A549 (cell line): ENCODE measurements at regions not wholly inside any gene's neighbourhood (a gene's known extent, or its start where the extent isn't known, plus 50 kb on each side); places are given as distances from the start of the nearest gene placed in this dataset.

Source experiments
- ATAC-seq, 2 experiments: fragments of 200-7000 bp in 1 of 2; fragments of >200 bp in 1 of 2; cut with Nextera tagmentation in 1 of 2; cut with Tn5 transposase in 1 of 2; 3 replicates each; pipeline versions ENCODE4 v1.8.0 to v1.9.1; 2018 to 2020; ENCODE audit warnings: mild to moderate bottlenecking in 1 of 2, moderate library complexity in 1 of 2
- CTCF ChIA-PET: fragments of 300-600 bp; sonication (Branson Sonifier 250); formaldehyde crosslinking; extraction: SDS; loops from one replicate; lab custom pipeline; 2021; ENCODE audit warnings: antibody characterized with exemption, inconsistent platforms; lab: Yijun Ruan, JAX
- POLR2A ChIA-PET: fragments of 350-600 bp; formaldehyde crosslinking; extraction: SDS; loops from one replicate; lab custom pipeline; 2021; ENCODE audit warnings: antibody characterized with exemption, inconsistent platforms; lab: Yijun Ruan, JAX
- DNase-seq, 2 experiments: peaks; one replicate each; pipeline versions ENCODE4 v3.0.0 to v3.0.0-alpha.2; 2011 to 2016; ENCODE audit warnings: low read depth in 1 of 2, low spot score in 1 of 2
- FAIRE-seq: peaks from 2 replicates; lab custom pipeline; 2011; peaks lifted over from hg19 to GRCh38; lab: Jason Lieb, UNC
- H3K27ac ChIP-seq, 2 experiments: fragments of >200 bp; sonication (Bioruptor Twin); formaldehyde crosslinking; 3 replicates each; pipeline ENCODE4 v1.5.1; 2016 to 2017
- H3K4me1 ChIP-seq: fragments of >200 bp; sonication (Bioruptor Twin); formaldehyde crosslinking; 3 replicates; pipeline ENCODE4 v1.6.1; 2016
- H3K4me2 ChIP-seq: fragments of >200 bp; sonication (Bioruptor Twin); formaldehyde crosslinking; 3 replicates; pipeline ENCODE4 v1.6.1; 2016
- H3K4me3 ChIP-seq: fragments of >200 bp; sonication (Bioruptor Twin); formaldehyde crosslinking; 3 replicates; pipeline ENCODE4 v1.5.1; 2016
- H3K9me3 ChIP-seq: fragments of >200 bp; sonication (Bioruptor Twin); formaldehyde crosslinking; 3 replicates; pipeline ENCODE4 v1.6.1; 2016
- EHMT2 ChIP-seq: fragments of 200-600 bp; sonication (generic); IDR thresholded peaks from 2 replicates; pipeline ENCODE4 v1.6.1; 2016; ENCODE audit warnings: antibody characterized with exemption, low read depth, mild to moderate bottlenecking, moderate library complexity
- HOXA7 ChIP-seq: fragments of 250-450 bp; sonication (Bioruptor Pico); IDR thresholded peaks from 2 replicates; pipeline ENCODE4 v1.5.0; 2020; ENCODE audit warnings: mild to moderate bottlenecking, moderate library complexity
- HOXB13 ChIP-seq: fragments of 250-450 bp; sonication (Bioruptor Pico); IDR thresholded peaks from 2 replicates; pipeline ENCODE4 v1.5.0; 2020; ENCODE audit warnings: low read depth, mild to moderate bottlenecking, moderate library complexity
- MAFK ChIP-seq: fragments of 450-650 bp; IDR thresholded peaks from 2 replicates; pipeline ENCODE4 v1.6.1; 2014; ENCODE audit not compliant: partially characterized antibody
- MYC ChIP-seq: IDR thresholded peaks from 2 replicates; pipeline ENCODE4 v1.6.1; 2012; ENCODE audit warnings: mild to moderate bottlenecking, inconsistent platforms, low read length, improper control_type of control experiment, borderline replicate concordance
- NFE2L2 ChIP-seq: fragments of 150-350 bp; conservative IDR thresholded peaks from 2 replicates; pipeline ENCODE4 v1.6.1; 2014; ENCODE audit warnings: low read length
- NPAS2 ChIP-seq: fragments of 250-450 bp; sonication (Bioruptor Pico); IDR thresholded peaks from 2 replicates; pipeline ENCODE4 v1.8.0; 2022; ENCODE audit warnings: mild to moderate bottlenecking, moderate library complexity, borderline replicate concordance
- WGBS: methylation state at CpG from one replicate; pipeline ENCODE4 v1.1.6; 2017; ENCODE audit errors: missing lambda C conversion rate; 5-methylcytosine and 5-hydroxymethylcytosine counted together
- TF ChIP-seq, protein P1 (sequence below): IDR thresholded peaks from 2 replicates; pipeline ENCODE4 v1.6.1; 2012
- TF ChIP-seq, protein P2 (sequence below): fragments of 450-650 bp; IDR thresholded peaks from 2 replicates; pipeline ENCODE4 v1.6.1; 2014; ENCODE audit warnings: antibody characterized with exemption
- TF ChIP-seq, protein P3 (sequence below): fragments of >200 bp; sonication (Bioruptor Twin); formaldehyde crosslinking; IDR thresholded peaks from 3 replicates; pipeline ENCODE4 v1.5.1; 2016
- TF ChIP-seq, protein P4 (sequence below): fragments of 150-350 bp; IDR thresholded peaks from 2 replicates; pipeline ENCODE4 v1.6.1; 2014; ENCODE audit warnings: low read depth, mild to moderate bottlenecking, low read length

DNA sequence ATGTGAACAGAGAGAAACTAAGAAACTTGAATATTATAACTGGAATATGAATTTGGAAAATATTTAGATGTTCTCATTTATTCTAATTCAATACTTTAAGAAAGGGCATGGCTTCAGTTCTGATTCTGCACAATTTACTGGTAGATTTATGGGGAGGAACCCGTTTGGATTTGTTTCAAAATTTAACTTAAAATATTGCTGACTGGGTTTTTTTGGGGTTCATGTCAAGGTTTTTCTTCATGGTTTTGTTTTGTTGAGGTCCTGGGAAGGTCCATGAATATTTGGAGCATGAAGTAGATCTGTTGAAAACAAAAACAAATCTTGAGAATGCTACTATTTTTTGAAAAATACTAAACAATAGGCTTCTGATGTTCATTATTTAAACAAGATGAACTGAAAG is 214.7 kb downstream of the PIK3R1 start:
- TF ChIP-seq NPAS2 (CRISPR knock-in tag) (no peak), MAFK (peak; percentile 91), HOXB13 (no peak), NFE2L2 (no peak)
- TF ChIP-seq, protein P1, sequence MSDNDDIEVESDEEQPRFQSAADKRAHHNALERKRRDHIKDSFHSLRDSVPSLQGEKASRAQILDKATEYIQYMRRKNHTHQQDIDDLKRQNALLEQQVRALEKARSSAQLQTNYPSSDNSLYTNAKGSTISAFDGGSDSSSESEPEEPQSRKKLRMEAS, result no peak
- TF ChIP-seq, protein P2, sequence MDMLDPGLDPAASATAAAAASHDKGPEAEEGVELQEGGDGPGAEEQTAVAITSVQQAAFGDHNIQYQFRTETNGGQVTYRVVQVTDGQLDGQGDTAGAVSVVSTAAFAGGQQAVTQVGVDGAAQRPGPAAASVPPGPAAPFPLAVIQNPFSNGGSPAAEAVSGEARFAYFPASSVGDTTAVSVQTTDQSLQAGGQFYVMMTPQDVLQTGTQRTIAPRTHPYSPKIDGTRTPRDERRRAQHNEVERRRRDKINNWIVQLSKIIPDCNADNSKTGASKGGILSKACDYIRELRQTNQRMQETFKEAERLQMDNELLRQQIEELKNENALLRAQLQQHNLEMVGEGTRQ, result no peak
- TF ChIP-seq, protein P3, sequence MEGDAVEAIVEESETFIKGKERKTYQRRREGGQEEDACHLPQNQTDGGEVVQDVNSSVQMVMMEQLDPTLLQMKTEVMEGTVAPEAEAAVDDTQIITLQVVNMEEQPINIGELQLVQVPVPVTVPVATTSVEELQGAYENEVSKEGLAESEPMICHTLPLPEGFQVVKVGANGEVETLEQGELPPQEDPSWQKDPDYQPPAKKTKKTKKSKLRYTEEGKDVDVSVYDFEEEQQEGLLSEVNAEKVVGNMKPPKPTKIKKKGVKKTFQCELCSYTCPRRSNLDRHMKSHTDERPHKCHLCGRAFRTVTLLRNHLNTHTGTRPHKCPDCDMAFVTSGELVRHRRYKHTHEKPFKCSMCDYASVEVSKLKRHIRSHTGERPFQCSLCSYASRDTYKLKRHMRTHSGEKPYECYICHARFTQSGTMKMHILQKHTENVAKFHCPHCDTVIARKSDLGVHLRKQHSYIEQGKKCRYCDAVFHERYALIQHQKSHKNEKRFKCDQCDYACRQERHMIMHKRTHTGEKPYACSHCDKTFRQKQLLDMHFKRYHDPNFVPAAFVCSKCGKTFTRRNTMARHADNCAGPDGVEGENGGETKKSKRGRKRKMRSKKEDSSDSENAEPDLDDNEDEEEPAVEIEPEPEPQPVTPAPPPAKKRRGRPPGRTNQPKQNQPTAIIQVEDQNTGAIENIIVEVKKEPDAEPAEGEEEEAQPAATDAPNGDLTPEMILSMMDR, result no peak
- WGBS, result 5% methylated on average over 1 of the region's 1 CpG
- no peak for FAIRE-seq
- peaks cover 14% of the 10 kb centered on the region for H3K4me1 ChIP-seq
- ATAC-seq, result no peak
- no peak overlapping the region for H3K4me3 ChIP-seq
- no peak overlapping the region for H3K27ac ChIP-seq
- ChIA-PET CTCF (interaction anchor here (0.6 kb wide), 1 partner anchor 271 kb away, joined by 3 read pairs; no protein-coding TSS in a partner anchor), POLR2A (no interaction called here)
- no peak overlapping the region for H3K4me2 ChIP-seq
- no peaks in the 10 kb centered on the region for H3K9me3 ChIP-seq
- no peak for DNase-seq

DNA sequence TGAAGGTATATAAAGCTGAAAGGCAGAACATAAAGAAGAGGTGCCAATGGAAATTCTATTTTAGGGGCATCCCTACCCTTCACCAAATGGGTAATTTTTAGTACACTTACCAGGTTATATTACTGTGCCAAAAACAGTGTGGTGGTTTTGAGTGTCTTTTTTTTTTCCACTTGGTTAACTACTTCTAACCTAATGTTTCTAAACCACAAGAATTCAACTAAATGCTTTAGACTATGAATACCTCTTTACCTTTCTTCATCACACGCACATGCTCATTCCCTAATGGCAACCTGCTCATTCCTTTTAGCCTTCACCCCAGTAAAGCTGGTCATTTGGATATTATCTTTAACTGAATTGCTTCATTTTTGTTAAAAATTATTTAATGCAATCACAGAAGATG is 215.6 kb downstream of the PIK3R1 start:
- TF ChIP-seq MYC (no peak), EHMT2 (no peak)
- TF ChIP-seq, protein P3, result no peak
- TF ChIP-seq, protein P4, sequence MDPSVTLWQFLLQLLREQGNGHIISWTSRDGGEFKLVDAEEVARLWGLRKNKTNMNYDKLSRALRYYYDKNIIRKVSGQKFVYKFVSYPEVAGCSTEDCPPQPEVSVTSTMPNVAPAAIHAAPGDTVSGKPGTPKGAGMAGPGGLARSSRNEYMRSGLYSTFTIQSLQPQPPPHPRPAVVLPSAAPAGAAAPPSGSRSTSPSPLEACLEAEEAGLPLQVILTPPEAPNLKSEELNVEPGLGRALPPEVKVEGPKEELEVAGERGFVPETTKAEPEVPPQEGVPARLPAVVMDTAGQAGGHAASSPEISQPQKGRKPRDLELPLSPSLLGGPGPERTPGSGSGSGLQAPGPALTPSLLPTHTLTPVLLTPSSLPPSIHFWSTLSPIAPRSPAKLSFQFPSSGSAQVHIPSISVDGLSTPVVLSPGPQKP, result no peak
- H3K9me3 ChIP-seq, result no peaks in the 10 kb centered on the region
- WGBS, result 92% methylated on average over 1 of the region's 1 CpG
- CTCF ChIA-PET, result interaction anchor here (1.2 to 1.4 kb wide), 2 partner anchors 11 to 12 kb away, joined by 3 to 4 read pairs; no protein-coding TSS in a partner anchor
- H3K4me3 ChIP-seq, result no peak overlapping the region
- H3K27ac ChIP-seq, result no peak overlapping the region
- POLR2A ChIA-PET, result no interaction called here
- DNase-seq (no peak), ATAC-seq (no peak), FAIRE-seq (no peak)
- H3K4me1 ChIP-seq, result peaks cover 14% of the 10 kb centered on the region
- H3K4me2 ChIP-seq, result no peak overlapping the region

DNA sequence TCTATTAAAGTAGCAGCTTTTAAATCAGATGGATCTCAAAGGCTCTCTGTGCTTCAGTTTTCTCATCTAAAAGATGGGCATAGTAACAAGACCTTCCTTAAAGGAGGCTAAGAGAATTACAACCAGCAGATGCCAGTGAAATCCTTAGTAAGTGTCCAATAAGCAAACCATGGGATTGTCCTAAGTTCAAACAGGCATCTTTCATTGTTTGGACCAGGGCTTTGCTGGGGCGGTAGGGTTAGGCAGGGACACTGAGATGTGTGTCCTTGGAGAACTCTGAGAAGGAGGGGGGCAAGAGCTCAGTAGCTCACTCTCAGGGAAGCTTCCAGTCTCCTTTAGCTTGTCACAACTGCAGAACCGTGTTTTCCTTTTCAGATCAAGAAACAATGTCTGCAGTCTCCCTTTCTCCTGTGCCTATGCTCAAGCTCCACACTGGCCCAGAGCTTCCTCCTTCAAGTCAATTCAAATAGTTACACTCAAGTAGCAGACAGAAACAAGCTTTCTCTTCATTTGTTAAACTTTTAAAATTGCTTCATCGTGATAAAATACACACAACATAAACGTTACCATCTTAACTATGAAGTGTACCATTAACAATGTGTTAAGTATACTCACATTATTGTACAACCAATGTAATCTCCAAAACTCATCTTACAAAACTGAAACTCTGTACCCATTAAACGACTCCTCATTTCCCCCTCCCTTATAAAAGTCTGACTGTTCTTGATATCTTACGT is 216.2 kb downstream of the PIK3R1 start:
- peaks cover 14% of the 10 kb centered on the region for H3K4me1 ChIP-seq
- 72% methylated on average over 6 of the region's 6 CpGs for WGBS
- no peaks in the 10 kb centered on the region for H3K9me3 ChIP-seq
- H3K4me2 ChIP-seq, result no peak overlapping the region
- ATAC-seq (no peak), DNase-seq (no peak), FAIRE-seq (no peak)
- ChIA-PET CTCF (interaction anchor here (1.2 to 1.4 kb wide), 2 partner anchors 10 to 13 kb away, joined by 3 to 4 read pairs; no protein-coding TSS in a partner anchor), POLR2A (no interaction called here)
- H3K4me3 ChIP-seq, result no peak overlapping the region
- peak overlapping the region in 1 of 2 experiments; percentile 9; a peak in 1 of 6 replicates for H3K27ac ChIP-seq
- TF ChIP-seq HOXA7 (CRISPR knock-in tag), result no peak
- peak; percentile 42 for TF ChIP-seq MAFK
